GM12875 (cell line): ENCODE measurements at regions not wholly inside any gene's neighbourhood (a gene's known extent, or its start where the extent isn't known, plus 50 kb on each side); places are given as distances from the start of the nearest gene placed in this dataset.

ENCODE experiments used
- H3K4me3 ChIP-seq: one replicate; pipeline ENCODE4 v1.5.1; 2011; ENCODE audit warnings: low read depth, low read length, control low read depth
- CTCF ChIP-seq: IDR thresholded peaks from 2 replicates; pipeline ENCODE4 v1.5.1; 2011; ENCODE audit warnings: low read depth, mild to moderate bottlenecking, control low read depth, inconsistent platforms, low read length, moderate library complexity, borderline replicate concordance; ENCODE audit not compliant: insufficient read depth

- no peak for TF ChIP-seq CTCF
- no peak overlapping the region for H3K4me3 ChIP-seq
Observed at GRCh38 chr2:206368484-206368883, 74.8 kb upstream of the ADAM23 start.

DNA sequence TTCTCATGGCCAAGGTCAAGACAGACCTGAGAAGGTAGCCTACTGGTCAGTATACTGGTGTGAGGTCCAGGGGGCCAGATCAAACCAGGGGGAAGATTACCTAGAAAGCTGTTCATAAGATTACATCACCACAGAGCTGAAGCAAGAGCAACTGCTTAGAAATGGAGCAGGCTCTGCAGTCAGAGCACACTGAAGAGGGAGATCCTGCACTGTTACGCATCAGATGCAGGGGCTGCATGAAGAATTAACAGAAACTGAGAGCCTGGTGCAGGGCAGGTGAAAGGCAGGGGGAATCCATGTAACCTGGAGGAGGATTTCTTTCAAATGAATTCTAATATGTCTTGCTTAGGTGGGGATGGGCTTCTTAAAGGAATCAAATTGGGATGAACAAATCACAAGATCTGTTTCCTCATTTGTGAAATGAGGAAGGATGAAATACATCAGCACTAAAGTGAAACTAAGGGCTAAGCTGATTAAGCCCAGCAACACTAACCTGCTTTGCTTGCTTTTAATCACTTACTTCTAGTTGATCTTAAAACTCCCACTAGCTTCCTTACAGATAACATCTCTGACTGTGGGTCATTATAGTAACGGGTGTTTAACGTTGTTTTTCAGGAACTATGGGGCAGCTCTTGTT, 74.3 kb upstream of the ADAM23 start:
- no peak overlapping the region for H3K4me3 ChIP-seq
- TF ChIP-seq CTCF: no peak

- TF ChIP-seq CTCF: no peak
- H3K4me3 ChIP-seq: no peak overlapping the region
Observed at GRCh38 chr2:206375956-206376355, 67.4 kb upstream of the ADAM23 start.

- H3K4me3 ChIP-seq: no peak overlapping the region
- TF ChIP-seq CTCF: no peak
Observed at GRCh38 chr2:206378835-206379234, 64.5 kb upstream of the ADAM23 start.

DNA sequence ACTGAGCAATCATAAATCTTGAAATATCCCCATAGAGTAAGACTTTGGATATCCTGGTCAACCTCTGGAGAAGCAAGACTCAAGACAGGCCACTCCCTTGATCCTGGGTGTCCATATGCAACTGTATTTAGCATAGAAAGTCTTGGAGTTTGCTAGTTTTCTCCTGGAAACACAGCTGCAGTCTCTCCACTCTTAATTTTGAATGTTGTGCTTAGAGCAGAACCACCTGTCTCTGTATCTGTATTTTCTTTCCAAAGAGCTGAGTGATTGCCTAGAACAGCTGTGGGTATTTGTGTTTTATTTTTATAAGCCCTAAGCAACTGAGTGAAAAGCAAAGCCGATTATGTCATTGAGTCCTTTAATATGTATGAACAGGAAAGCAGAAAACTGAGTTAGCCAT, 64.1 kb upstream of the ADAM23 start:
- TF ChIP-seq CTCF: no peak
- no peak overlapping the region for H3K4me3 ChIP-seq

- no peak for TF ChIP-seq CTCF
- H3K4me3 ChIP-seq: no peak overlapping the region
Observed at GRCh38 chr2:206379886-206380285, 63.4 kb upstream of the ADAM23 start.

DNA sequence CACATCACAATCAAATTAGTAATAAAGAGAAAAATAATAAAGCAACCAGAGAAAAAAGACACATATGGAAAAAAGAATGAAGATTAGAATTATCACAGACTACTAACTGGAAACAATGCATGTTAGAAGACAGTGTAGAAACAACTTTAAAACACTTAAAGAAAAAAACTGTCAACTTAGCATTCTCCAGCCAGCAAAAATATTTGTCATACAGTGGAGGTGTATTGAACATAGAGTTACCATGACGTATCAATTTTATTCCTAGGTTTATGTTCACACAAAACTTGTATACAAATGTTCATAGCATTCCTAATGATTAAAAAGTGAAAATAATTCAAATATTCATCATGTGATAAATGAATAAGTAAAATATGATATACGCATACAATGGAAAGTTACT, 61.5 kb upstream of the ADAM23 start:
- no peak overlapping the region for H3K4me3 ChIP-seq
- TF ChIP-seq CTCF: no peak
